ENCODE measurements at regions not wholly inside any gene's neighbourhood (a gene's known extent, or its start where the extent isn't known, plus 50 kb on each side); places are given as distances from the start of the nearest gene placed in this dataset.

- TF ChIP-seq, protein P1, sequence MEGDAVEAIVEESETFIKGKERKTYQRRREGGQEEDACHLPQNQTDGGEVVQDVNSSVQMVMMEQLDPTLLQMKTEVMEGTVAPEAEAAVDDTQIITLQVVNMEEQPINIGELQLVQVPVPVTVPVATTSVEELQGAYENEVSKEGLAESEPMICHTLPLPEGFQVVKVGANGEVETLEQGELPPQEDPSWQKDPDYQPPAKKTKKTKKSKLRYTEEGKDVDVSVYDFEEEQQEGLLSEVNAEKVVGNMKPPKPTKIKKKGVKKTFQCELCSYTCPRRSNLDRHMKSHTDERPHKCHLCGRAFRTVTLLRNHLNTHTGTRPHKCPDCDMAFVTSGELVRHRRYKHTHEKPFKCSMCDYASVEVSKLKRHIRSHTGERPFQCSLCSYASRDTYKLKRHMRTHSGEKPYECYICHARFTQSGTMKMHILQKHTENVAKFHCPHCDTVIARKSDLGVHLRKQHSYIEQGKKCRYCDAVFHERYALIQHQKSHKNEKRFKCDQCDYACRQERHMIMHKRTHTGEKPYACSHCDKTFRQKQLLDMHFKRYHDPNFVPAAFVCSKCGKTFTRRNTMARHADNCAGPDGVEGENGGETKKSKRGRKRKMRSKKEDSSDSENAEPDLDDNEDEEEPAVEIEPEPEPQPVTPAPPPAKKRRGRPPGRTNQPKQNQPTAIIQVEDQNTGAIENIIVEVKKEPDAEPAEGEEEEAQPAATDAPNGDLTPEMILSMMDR (conservative IDR thresholded peaks at IDR 0.05; ENCODE audit: low read depth, low read length) = no peak
- no peak for DNase-seq (ENCODE audit: low read depth)
Observed at GRCh38 chr14:61193476-61193875, 87.7 kb downstream of the TMEM30B start.

GRCh38 chr14:61192989-61193388 lies 88.1 kb downstream of the TMEM30B start:
- no peak overlapping the region for H3K4me3 ChIP-seq (ENCODE audit: low read length)
- TF ChIP-seq, protein P1 (conservative IDR thresholded peaks at IDR 0.05; ENCODE audit: low read depth, low read length) = no peak
- no peak for DNase-seq (ENCODE audit: low read depth)

More at GRCh38 chr14:61193476-61193875, 87.7 kb downstream of the TMEM30B start:
- no peak overlapping the region for H3K4me3 ChIP-seq (ENCODE audit: low read length)

GRCh38 chr14:61191733-61192132 lies 89.4 kb downstream of the TMEM30B start:
- TF ChIP-seq, protein P1 (conservative IDR thresholded peaks at IDR 0.05; ENCODE audit: low read depth, low read length) = no peak
- DNase-seq (ENCODE audit: low read depth) = no peak
- H3K4me3 ChIP-seq (ENCODE audit: low read length) = no peak overlapping the region

- TF ChIP-seq, protein P1 (conservative IDR thresholded peaks at IDR 0.05; ENCODE audit: low read depth, low read length) = no peak
- no peak overlapping the region for H3K4me3 ChIP-seq (ENCODE audit: low read length)
- no peak for DNase-seq (ENCODE audit: low read depth)
Observed at GRCh38 chr14:61190341-61190740, 90.8 kb downstream of the TMEM30B start.

DNA sequence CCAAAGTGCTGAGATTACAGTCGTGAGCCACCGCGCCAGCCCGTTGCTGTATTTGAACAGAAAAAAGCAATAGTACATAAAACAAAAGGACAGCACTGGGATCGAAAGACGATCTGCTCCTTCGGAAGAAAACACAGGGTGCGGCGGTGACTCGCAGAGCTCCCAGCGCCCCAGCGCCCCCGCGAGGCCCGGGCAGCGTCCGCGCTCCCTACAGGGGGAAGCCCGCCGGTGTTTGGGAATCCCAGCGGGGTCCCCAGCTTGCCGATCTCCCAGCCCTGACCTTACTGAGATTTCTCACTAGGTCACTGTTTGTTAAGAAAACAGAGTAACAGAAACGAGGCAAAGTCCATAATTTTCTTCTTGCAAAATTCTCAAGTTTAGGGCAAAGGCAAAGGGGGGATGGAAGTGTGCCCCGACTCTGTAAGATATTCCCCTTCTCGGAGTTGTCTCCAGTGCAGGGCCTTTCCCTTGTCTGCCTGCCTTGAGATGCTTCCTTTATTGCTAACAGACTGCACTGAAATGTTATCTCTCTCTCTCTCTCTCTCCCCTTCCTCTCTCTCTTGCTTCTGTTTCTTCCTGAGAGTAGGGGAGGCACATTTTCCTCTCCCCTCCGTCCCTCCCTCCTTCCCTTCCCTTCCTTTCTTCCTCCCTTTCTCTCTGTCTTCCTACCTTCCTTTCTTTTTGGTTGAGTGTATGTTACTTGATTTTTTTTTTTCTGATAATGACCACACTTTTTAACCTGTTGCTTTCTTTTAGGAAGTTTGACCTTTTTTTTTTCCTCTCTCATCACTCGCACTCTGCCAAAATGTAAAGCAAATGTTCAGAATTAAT lies 91.9 kb downstream of the TMEM30B start:
- peak overlapping the region; percentile 33 for H3K4me3 ChIP-seq (ENCODE audit: low read length)
- no peak for DNase-seq (ENCODE audit: low read depth)
- TF ChIP-seq, protein P1 (conservative IDR thresholded peaks at IDR 0.05; ENCODE audit: low read depth, low read length) = peak; percentile 72

DNA sequence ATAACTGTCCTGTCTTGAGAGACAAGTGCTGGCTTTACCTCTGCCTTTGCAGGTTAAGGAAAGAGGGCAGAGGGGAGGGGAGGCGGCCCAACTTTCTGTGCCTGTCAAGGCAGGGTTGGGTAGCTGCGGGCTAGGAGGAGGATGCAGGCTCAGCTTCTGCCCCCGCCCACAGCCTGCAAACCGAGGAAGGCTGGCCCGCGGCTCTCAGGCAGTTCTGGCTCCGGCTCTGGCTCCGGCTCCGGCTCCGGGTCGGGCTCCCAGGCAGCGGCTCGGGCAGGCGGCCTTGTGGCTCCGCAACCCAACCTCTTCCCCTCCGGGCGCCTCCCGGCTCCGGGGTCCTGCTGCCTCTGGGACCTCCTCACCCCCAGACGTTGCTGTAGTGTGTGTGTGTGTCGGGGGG lies 92.9 kb downstream of the TMEM30B start:
- no peak for DNase-seq (ENCODE audit: low read depth)
- H3K4me3 ChIP-seq (ENCODE audit: low read length) = no peak overlapping the region
- TF ChIP-seq, protein P1 (conservative IDR thresholded peaks at IDR 0.05; ENCODE audit: low read depth, low read length) = no peak
